ENCODE measurements at regions not wholly inside any gene's neighbourhood (a gene's known extent, or its start where the extent isn't known, plus 50 kb on each side); places are given as distances from the start of the nearest gene placed in this dataset.
"Not testable (repeated sequence)": the region's sequence is repeated elsewhere in the genome, so short reads cannot be mapped to it uniquely, and the experiment has no call there.

GRCh38 chr16:73430138-73430537, 382.2 kb upstream of the ZFHX3 start:
- DNase-seq, result no peak

GRCh38 chr16:73428121-73428520, 380.2 kb upstream of the ZFHX3 start:
- DNase-seq, result no peak

GRCh38 chr16:73427164-73427563, 379.2 kb upstream of the ZFHX3 start:
- DNase-seq, result no peak

GRCh38 chr16:73426433-73427160, 378.7 kb upstream of the ZFHX3 start:
- no peak for DNase-seq

GRCh38 chr16:73420676-73421075, 372.7 kb upstream of the ZFHX3 start:
- no peak for DNase-seq

GRCh38 chr16:73420244-73420643, 372.3 kb upstream of the ZFHX3 start:
- DNase-seq, result no peak

- no peak for DNase-seq
These were observed 370.8 kb upstream of the ZFHX3 start for GRCh38 chr16:73418691-73419090.

- no peak for DNase-seq
These were observed 370.1 kb upstream of the ZFHX3 start for GRCh38 chr16:73418051-73418450.

GRCh38 chr16:73415286-73415685, 367.4 kb upstream of the ZFHX3 start:
- no peak for DNase-seq

- DNase-seq, result no peak
These were observed 366.7 kb upstream of the ZFHX3 start for GRCh38 chr16:73414638-73415037.

GRCh38 chr16:73413830-73414190, 365.9 kb upstream of the ZFHX3 start:
- no peak for DNase-seq

GRCh38 chr16:73413091-73413829, 365.3 kb upstream of the ZFHX3 start:
- no peak for DNase-seq

GRCh38 chr16:73412416-73412815, 364.5 kb upstream of the ZFHX3 start:
- no peak for DNase-seq

GRCh38 chr16:73408716-73409115, 360.8 kb upstream of the ZFHX3 start:
- DNase-seq, result no peak

GRCh38 chr16:73408311-73408710, 360.4 kb upstream of the ZFHX3 start:
- DNase-seq, result no peak

- DNase-seq, result no peak
These were observed 357.9 kb upstream of the ZFHX3 start for GRCh38 chr16:73405851-73406250.

GRCh38 chr16:73404001-73404400, 356.1 kb upstream of the ZFHX3 start:
- no peak for DNase-seq

- no peak for DNase-seq
These were observed 355.4 kb upstream of the ZFHX3 start for GRCh38 chr16:73403291-73403690.

- no peak for DNase-seq
These were observed 353.0 kb upstream of the ZFHX3 start for GRCh38 chr16:73400951-73401350.

GRCh38 chr16:73399997-73400396, 352.1 kb upstream of the ZFHX3 start:
- DNase-seq, result no peak

GRCh38 chr16:73399486-73399885, 351.6 kb upstream of the ZFHX3 start:
- DNase-seq, result no peak

GRCh38 chr16:73398604-73399003, 350.7 kb upstream of the ZFHX3 start:
- not testable (repeated sequence) for DNase-seq

- no peak for DNase-seq
These were observed 348.6 kb upstream of the ZFHX3 start for GRCh38 chr16:73396556-73396955.

GRCh38 chr16:73390936-73391335, 343.0 kb upstream of the ZFHX3 start:
- DNase-seq, result no peak

- DNase-seq, result no peak
These were observed 342.6 kb upstream of the ZFHX3 start for GRCh38 chr16:73390491-73390890.

All from activated CD4-positive, alpha-beta T cell treated with anti-CD3 and anti-CD28 coated beads, Interleukin-2, amount 50 U/mL, for 16 hours (primary cell).